ENCODE measurements at regions not wholly inside any gene's neighbourhood (a gene's known extent, or its start where the extent isn't known, plus 50 kb on each side); places are given as distances from the start of the nearest gene placed in this dataset.

DNA sequence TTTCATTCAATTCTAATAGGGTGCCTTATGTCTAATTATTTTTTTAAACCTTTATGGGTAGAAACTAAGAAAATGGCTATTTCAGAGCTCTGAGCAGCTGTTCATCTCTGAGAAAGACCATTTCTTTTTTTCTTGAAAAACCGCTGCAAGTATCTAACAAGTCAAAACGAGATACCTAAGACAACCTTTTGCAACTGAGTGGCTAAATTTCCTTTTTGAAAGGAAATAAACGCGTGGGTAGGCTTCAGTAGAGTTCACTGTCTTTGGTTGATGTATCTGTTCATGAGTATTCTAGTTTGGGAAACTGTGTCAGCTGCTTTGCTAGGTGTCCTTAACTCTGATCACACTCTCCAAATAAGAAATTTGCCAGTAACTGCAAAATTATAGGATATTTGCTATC, 104.3 kb upstream of the LINC00305 start:
- Histone ChIP-seq H4K8ac (ENCODE audit: low read depth, low read length) (no peak overlapping the region), H3K14ac (ENCODE audit: low read length) (no peak overlapping the region), H2BK5ac (ENCODE audit: low read depth, low read length, poor library complexity) (no peak overlapping the region), H3K27me3 (ENCODE audit: insufficient read depth, low read length) (no peaks in the 10 kb centered on the region), H4K91ac (ENCODE audit: low read depth, low read length) (no peak overlapping the region), H3K79me1 (ENCODE audit: low read length) (no peaks in the 10 kb centered on the region), H3K18ac (ENCODE audit: low read length) (no peak overlapping the region), H3K9ac (ENCODE audit: low read length) (no peak overlapping the region), H3K4me1 (ENCODE audit: control insufficient read depth in 1 of 2, insufficient read depth in 2 of 2, low read length in 2 of 2) (peaks cover 2 to 3% of the 10 kb centered on the region in 2 experiments), H2BK12ac (ENCODE audit: low read length) (no peak overlapping the region), H3K36me3 (ENCODE audit: control insufficient read depth in 1 of 2, insufficient read depth in 2 of 2, low read length in 2 of 2) (no peaks in the 10 kb centered on the region), H3K27ac (ENCODE audit: low read depth, low read length) (no peak overlapping the region), H3K9me3 (ENCODE audit: insufficient read depth, low read depth, low read length) (no peaks in the 10 kb centered on the region), H3K23ac (ENCODE audit: low read length) (no peak overlapping the region), H3K79me2 (ENCODE audit: control insufficient read depth, insufficient read depth, low read length, poor library complexity) (no peaks in the 10 kb centered on the region), H2AK5ac (ENCODE audit: low read length) (no peak overlapping the region), H2AFZ (ENCODE audit: insufficient read depth, low read length, poor library complexity) (no peak overlapping the region), H3K4ac (ENCODE audit: low read depth, low read length) (no peak overlapping the region), H4K12ac (ENCODE audit: low read depth, low read length) (no peak overlapping the region), H3K4me3 (ENCODE audit: low read depth, low read length) (no peak overlapping the region), H3K4me2 (ENCODE audit: low read length) (no peak overlapping the region), H2BK120ac (ENCODE audit: insufficient read depth, low read length, poor library complexity) (no peak overlapping the region)
- WGBS (ENCODE audit: extremely low coverage, insufficient coverage, insufficient read length): no CpG with 5 or more reads among the region's 4 CpGs
- DNase-seq: no peak

DNA sequence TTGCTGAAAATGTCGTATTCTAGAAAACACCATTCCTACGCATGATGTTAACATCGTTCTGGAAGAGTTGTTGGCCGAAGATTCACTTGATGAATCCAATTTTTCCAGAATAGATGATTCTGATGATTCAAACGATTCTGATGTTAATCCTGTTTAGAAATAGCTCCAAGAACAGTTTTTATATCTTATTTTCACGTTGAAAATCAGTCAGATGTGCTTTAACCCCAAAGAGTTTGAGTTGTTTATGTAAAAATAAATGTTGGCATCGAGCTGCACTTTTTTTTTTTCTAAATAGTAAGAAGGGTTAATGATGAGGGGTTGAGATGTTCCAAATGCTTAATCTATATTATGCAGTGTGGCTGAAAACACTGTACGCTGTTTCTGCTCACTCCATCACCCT, 99.9 kb upstream of the LINC00305 start:
- Histone ChIP-seq H2AK5ac (ENCODE audit: low read length) (no peak overlapping the region), H3K27ac (ENCODE audit: low read depth, low read length) (no peak overlapping the region), H3K4me2 (ENCODE audit: low read length) (no peak overlapping the region), H3K4me1 (ENCODE audit: control insufficient read depth in 1 of 2, insufficient read depth in 2 of 2, low read length in 2 of 2) (no peaks in the 10 kb centered on the region), H4K8ac (ENCODE audit: low read depth, low read length) (no peak overlapping the region), H4K12ac (ENCODE audit: low read depth, low read length) (no peak overlapping the region), H3K79me1 (ENCODE audit: low read length) (no peaks in the 10 kb centered on the region), H2BK120ac (ENCODE audit: insufficient read depth, low read length, poor library complexity) (no peak overlapping the region), H3K36me3 (ENCODE audit: control insufficient read depth in 1 of 2, insufficient read depth in 2 of 2, low read length in 2 of 2) (no peaks in the 10 kb centered on the region), H3K9me3 (ENCODE audit: insufficient read depth, low read depth, low read length) (no peaks in the 10 kb centered on the region), H3K18ac (ENCODE audit: low read length) (no peak overlapping the region), H3K4ac (ENCODE audit: low read depth, low read length) (no peak overlapping the region), H3K9ac (ENCODE audit: low read length) (no peak overlapping the region), H2AFZ (ENCODE audit: insufficient read depth, low read length, poor library complexity) (no peak overlapping the region), H3K27me3 (ENCODE audit: insufficient read depth, low read length) (no peaks in the 10 kb centered on the region), H2BK12ac (ENCODE audit: low read length) (no peak overlapping the region), H3K14ac (ENCODE audit: low read length) (no peak overlapping the region), H4K91ac (ENCODE audit: low read depth, low read length) (no peak overlapping the region), H3K23ac (ENCODE audit: low read length) (no peak overlapping the region), H3K79me2 (ENCODE audit: control insufficient read depth, insufficient read depth, low read length, poor library complexity) (no peaks in the 10 kb centered on the region), H3K4me3 (ENCODE audit: low read depth, low read length) (no peak overlapping the region), H2BK5ac (ENCODE audit: low read depth, low read length, poor library complexity) (no peak overlapping the region)
- DNase-seq: no peak
- no CpG with 5 or more reads among the region's 8 CpGs for WGBS (ENCODE audit: extremely low coverage, insufficient coverage, insufficient read length)

DNA sequence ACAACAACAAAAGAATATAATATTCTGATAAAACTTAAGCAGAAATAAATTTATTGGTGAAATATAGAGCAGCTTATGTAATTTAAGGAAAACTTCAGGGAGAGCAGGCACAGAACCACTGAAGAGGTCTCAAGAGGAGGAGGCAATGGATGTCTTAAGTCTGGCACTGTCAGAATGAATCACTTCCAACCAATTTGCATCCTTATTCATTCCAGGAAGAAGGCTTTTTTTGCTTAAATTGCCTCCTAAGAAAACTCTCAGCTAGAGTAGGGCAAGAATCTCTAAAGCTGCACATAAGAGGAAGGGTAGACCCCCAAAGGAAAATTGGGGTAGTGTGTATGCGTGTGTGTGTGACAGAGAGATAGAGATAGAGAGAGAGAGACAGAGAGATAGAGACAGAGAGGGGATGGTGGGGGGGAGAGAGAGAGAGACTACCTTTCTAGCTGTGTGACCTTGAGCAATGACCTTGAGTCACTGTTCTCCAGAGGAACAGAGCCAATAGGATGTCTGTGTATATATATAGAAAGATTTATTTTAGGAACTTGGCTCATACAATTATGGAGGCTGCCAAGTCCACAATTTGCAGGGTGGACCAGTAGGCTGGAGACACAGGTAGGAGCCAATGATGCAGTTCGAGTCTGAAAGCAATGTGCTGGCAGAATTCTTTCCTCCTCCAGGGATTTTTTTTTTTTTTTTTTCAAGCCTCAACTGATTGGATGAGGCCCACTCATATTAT, 96.4 kb upstream of the LINC00305 start:
- no CpG with 5 or more reads among the region's 2 CpGs for WGBS (ENCODE audit: extremely low coverage, insufficient coverage, insufficient read length)

DNA sequence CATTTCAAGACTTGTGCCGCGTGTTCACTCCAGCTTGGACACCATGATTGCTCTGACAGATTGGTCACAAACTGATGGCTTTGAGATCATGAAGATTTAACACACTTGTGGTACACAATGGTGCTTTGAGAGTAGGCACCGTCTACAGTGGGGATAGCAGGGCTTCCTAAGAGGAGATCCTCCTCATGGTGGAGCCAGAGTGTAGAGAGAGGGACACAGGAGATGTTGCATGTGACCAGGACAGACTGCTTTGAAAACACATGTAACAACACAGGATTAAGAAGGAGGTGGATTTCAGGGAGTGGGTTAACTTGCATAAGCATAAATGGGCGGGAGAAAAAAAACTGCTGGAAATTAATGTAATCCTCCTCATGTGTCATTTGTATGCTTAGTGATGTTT, 95.7 kb upstream of the LINC00305 start:
- H3K27me3 ChIP-seq (ENCODE audit: insufficient read depth, low read length): no peaks in the 10 kb centered on the region
- H4K8ac ChIP-seq (ENCODE audit: low read depth, low read length): no peak overlapping the region
- no peaks in the 10 kb centered on the region for H3K9me3 ChIP-seq (ENCODE audit: insufficient read depth, low read depth, low read length)
- H2BK12ac ChIP-seq (ENCODE audit: low read length): peak overlapping the region; percentile 2
- no peak overlapping the region for H3K9ac ChIP-seq (ENCODE audit: low read length)
- no peak overlapping the region for H3K18ac ChIP-seq (ENCODE audit: low read length)
- no peaks in the 10 kb centered on the region for H3K79me2 ChIP-seq (ENCODE audit: control insufficient read depth, insufficient read depth, low read length, poor library complexity)
- H4K12ac ChIP-seq (ENCODE audit: low read depth, low read length): no peak overlapping the region
- no peak overlapping the region for H2AFZ ChIP-seq (ENCODE audit: insufficient read depth, low read length, poor library complexity)
- no peaks in the 10 kb centered on the region for H3K36me3 ChIP-seq (ENCODE audit: control insufficient read depth in 1 of 2, insufficient read depth in 2 of 2, low read length in 2 of 2)
- peaks cover 4% of the 10 kb centered on the region for H3K79me1 ChIP-seq (ENCODE audit: low read length)
- no CpG with 5 or more reads among the region's 4 CpGs for WGBS (ENCODE audit: extremely low coverage, insufficient coverage, insufficient read length)
- H3K27ac ChIP-seq (ENCODE audit: low read depth, low read length): no peak overlapping the region
- H3K4ac ChIP-seq (ENCODE audit: low read depth, low read length): no peak overlapping the region
- no peak overlapping the region for H3K4me2 ChIP-seq (ENCODE audit: low read length)
- no peak overlapping the region for H4K91ac ChIP-seq (ENCODE audit: low read depth, low read length)
- no peak for DNase-seq
- no peak overlapping the region for H2BK5ac ChIP-seq (ENCODE audit: low read depth, low read length, poor library complexity)
- no peak overlapping the region for H3K4me3 ChIP-seq (ENCODE audit: low read depth, low read length)
- H3K23ac ChIP-seq (ENCODE audit: low read length): no peak overlapping the region
- no peak overlapping the region for H2BK120ac ChIP-seq (ENCODE audit: insufficient read depth, low read length, poor library complexity)
- H3K14ac ChIP-seq (ENCODE audit: low read length): no peak overlapping the region
- H3K4me1 ChIP-seq (ENCODE audit: control insufficient read depth in 1 of 2, insufficient read depth in 2 of 2, low read length in 2 of 2): peaks cover 0 to 2% of the 10 kb centered on the region in 2 experiments
- H2AK5ac ChIP-seq (ENCODE audit: low read length): no peak overlapping the region

More for the DNA sequence above, 96.4 kb upstream of the LINC00305 start:
- Histone ChIP-seq H2BK120ac (ENCODE audit: insufficient read depth, low read length, poor library complexity) (no peak overlapping the region), H4K91ac (ENCODE audit: low read depth, low read length) (no peak overlapping the region), H3K36me3 (ENCODE audit: control insufficient read depth in 1 of 2, insufficient read depth in 2 of 2, low read length in 2 of 2) (no peaks in the 10 kb centered on the region), H3K4me1 (ENCODE audit: control insufficient read depth in 1 of 2, insufficient read depth in 2 of 2, low read length in 2 of 2) (peaks cover 0 to 2% of the 10 kb centered on the region in 2 experiments), H3K18ac (ENCODE audit: low read length) (no peak overlapping the region), H4K8ac (ENCODE audit: low read depth, low read length) (no peak overlapping the region), H2AFZ (ENCODE audit: insufficient read depth, low read length, poor library complexity) (no peak overlapping the region), H2BK12ac (ENCODE audit: low read length) (no peak overlapping the region), H3K4me3 (ENCODE audit: low read depth, low read length) (no peak overlapping the region), H3K23ac (ENCODE audit: low read length) (no peak overlapping the region), H3K79me2 (ENCODE audit: control insufficient read depth, insufficient read depth, low read length, poor library complexity) (no peaks in the 10 kb centered on the region), H3K27ac (ENCODE audit: low read depth, low read length) (no peak overlapping the region), H3K9me3 (ENCODE audit: insufficient read depth, low read depth, low read length) (no peaks in the 10 kb centered on the region), H2AK5ac (ENCODE audit: low read length) (no peak overlapping the region), H2BK5ac (ENCODE audit: low read depth, low read length, poor library complexity) (no peak overlapping the region), H3K14ac (ENCODE audit: low read length) (no peak overlapping the region), H3K4me2 (ENCODE audit: low read length) (no peak overlapping the region), H3K4ac (ENCODE audit: low read depth, low read length) (no peak overlapping the region), H3K9ac (ENCODE audit: low read length) (no peak overlapping the region), H3K27me3 (ENCODE audit: insufficient read depth, low read length) (no peaks in the 10 kb centered on the region), H4K12ac (ENCODE audit: low read depth, low read length) (no peak overlapping the region), H3K79me1 (ENCODE audit: low read length) (peaks cover 4% of the 10 kb centered on the region)
- no peak for DNase-seq

All from trophoblast cell (in vitro differentiated cells and primary cell).